Ovary (tissue), 7 donors: ENCODE measurements at regions not wholly inside any gene's neighbourhood (a gene's known extent, or its start where the extent isn't known, plus 50 kb on each side); places are given as distances from the start of the nearest gene placed in this dataset.

Source experiments
- DNase-seq, 5 donors: peaks; one replicate each; pipeline ENCODE4 v3.0.0-alpha.2; 2019 to 2020
- H3K27ac ChIP-seq, 2 donors: fragments of 200-600 bp; one replicate each; pipeline versions ENCODE4 v1.5.1 to v1.8.0; 2019 to 2022
- H3K27me3 ChIP-seq: fragments of 200-600 bp; one replicate; pipeline ENCODE4 v1.8.0; 2022
- H3K36me3 ChIP-seq: fragments of 200-600 bp; sonication (generic); one replicate; pipeline ENCODE4 v1.5.1; 2019
- H3K4me1 ChIP-seq: one replicate; pipeline ENCODE4 v1.8.1; 2013; ENCODE audit warnings: mild to moderate bottlenecking, moderate library complexity; ENCODE audit not compliant: insufficient read depth
- H3K4me3 ChIP-seq: fragments of 200-600 bp; sonication (generic); one replicate; pipeline ENCODE4 v1.5.1; 2017
- H3K9me3 ChIP-seq, 2 donors: fragments of 200-600 bp in 1 of 2; sonication (generic) in 1 of 2; one replicate each; pipeline versions ENCODE4 v1.5.1 to v1.8.1; 2013 to 2019; ENCODE audit warnings: mild to moderate bottlenecking in 1 of 2, moderate library complexity in 1 of 2
- EP300 ChIP-seq: sonication (generic); formaldehyde crosslinking; IDR thresholded peaks from one replicate; pipeline ENCODE4 v1.6.1; 2017; ENCODE audit warnings: antibody characterized with exemption
- POLR2A ChIP-seq: fragments of 450-650 bp; IDR thresholded peaks from one replicate; pipeline ENCODE4 v1.6.1; 2017; ENCODE audit warnings: antibody characterized with exemption, mild to moderate bottlenecking, moderate library complexity
- WGBS, 3 donors: extraction: QIAGEN DNeasy Blood & Tissue Kit in 1 of 3; methylation state at CpG; one replicate each; pipeline versions ENCODE4 v1.1.5 to v1.1.7; 2013 to 2017; 5-methylcytosine and 5-hydroxymethylcytosine counted together
- intact Hi-C, 4 donors: fragments of 100-400 bp; cut with DNase I; formaldehyde crosslinking; loops; one replicate each; pipeline versions ENCODE4 v1.11.0 to v1.15.1; 2022 to 2023
- TF ChIP-seq, protein P1 (sequence below), 3 donors: fragments of 450-650 bp in 2 of 3; fragments of 200-600 bp in 1 of 3; IDR thresholded peaks; one replicate each; pipeline versions ENCODE4 v1.5.1 to v1.8.0; 2016 to 2022; ENCODE audit warnings: antibody characterized with exemption in 3 of 3, mild to moderate bottlenecking in 1 of 3
- donor health status: DM: no; HTN: no; CAD: no; lungs with moderate emphysema.
- donor health status: DM: no; HTN: no; CAD: no.
- donor health status: Bipolar disorder and iron deficiency.
- donor health status: DM: no; HTN: no; CAD: no.
- donor health status: DM: yes; HTN: yes; CAD: no.

DNA sequence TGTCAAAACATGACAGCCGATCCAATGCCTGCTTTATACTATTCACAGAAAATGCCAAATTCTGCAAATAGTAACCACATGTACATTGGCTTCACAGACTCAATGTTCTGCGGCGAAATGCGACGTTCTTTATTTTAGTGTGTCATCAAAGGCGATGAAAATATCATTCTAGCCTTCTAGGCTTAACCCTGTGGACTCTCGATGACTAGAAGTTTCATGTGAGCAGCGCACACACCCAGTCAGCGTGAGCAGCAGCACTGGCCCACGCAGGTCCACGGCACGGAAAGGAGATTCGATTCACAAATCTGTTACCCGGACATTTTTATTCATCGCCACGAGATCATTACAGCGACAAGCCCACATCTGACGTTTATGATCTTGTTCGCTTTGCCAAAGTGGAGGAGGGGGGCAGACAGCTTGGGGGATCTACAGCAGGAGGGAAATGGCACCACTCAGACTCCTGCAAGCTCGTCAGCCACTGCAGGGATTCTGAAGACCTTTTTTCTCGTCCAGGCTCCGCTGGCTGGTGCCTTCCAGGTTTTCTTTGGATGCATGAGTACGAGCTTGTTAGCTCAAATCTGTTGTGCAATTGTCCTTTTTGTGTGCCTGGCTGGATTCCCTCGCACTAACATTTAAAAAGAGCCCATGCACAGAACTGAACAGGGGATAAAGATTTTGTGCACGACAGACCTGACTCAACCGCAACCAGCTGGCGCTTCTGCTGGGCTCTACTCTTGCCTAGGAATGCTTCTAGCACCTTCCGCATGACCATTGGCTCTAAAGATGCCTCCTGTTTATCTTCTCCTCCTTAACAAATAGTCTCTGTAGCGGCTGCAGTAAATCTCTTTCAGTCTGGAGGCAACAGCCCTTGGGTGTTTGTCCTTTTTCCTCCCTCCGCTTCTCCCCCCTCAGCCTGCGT, 938.4 kb downstream of the MCTP2 start:
- H3K27ac ChIP-seq, result no peak overlapping the region
- peak in 1 of 5 donors; percentile 36 for DNase-seq

DNA sequence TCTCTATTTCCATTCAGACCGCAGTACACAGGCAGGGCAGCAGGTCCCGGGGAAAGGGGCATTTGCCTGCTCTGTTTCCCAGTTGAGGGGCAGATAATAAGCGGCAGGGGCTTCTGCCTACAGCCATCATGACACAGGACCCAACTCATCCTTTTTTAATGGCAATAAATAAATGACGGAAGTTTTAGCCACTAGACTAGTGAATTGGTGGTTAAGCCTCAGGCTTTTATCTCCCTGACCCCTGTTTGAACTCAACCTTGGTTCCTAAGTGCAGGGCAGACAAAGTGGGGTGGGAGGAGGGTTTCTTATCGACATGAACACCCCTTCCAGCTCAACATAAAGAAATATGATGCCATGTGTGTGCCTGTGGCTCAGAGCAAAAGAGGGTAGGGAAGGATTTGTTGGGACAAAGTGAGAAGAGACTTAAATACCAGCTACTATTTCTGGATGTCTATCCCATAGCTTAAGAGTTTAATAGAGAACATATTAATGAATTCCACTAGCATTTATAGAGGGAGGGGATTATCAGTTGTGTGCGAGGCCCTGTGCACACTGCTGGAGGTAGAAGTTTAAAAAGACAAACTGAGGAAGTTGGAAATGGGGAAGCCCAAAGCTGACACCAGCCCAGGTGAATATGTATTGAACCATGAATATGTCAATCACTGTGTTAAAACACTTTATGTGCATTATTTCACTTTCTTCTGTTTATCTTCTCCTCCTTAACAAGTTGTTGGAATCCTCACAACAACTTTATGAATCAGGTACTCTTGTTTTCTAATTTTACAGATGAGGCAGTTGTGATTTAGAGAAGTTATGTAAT, 939.4 kb downstream of the MCTP2 start:
- no peak for DNase-seq
- no peaks in the 10 kb centered on the region for H3K27me3 ChIP-seq
- H3K27ac ChIP-seq, result no peak overlapping the region
- 63 to 70% (median 69%) methylated on average over 6 of the region's 6 CpGs for WGBS, 3 donors
- TF ChIP-seq EP300, result no peak
- no peak for TF ChIP-seq POLR2A
- TF ChIP-seq, protein P1, sequence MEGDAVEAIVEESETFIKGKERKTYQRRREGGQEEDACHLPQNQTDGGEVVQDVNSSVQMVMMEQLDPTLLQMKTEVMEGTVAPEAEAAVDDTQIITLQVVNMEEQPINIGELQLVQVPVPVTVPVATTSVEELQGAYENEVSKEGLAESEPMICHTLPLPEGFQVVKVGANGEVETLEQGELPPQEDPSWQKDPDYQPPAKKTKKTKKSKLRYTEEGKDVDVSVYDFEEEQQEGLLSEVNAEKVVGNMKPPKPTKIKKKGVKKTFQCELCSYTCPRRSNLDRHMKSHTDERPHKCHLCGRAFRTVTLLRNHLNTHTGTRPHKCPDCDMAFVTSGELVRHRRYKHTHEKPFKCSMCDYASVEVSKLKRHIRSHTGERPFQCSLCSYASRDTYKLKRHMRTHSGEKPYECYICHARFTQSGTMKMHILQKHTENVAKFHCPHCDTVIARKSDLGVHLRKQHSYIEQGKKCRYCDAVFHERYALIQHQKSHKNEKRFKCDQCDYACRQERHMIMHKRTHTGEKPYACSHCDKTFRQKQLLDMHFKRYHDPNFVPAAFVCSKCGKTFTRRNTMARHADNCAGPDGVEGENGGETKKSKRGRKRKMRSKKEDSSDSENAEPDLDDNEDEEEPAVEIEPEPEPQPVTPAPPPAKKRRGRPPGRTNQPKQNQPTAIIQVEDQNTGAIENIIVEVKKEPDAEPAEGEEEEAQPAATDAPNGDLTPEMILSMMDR (IDR thresholded peaks at IDR 0.05), result no peak
- H3K36me3 ChIP-seq, result no peaks in the 10 kb centered on the region
- H3K9me3 ChIP-seq, result no peaks in the 10 kb centered on the region
- intact Hi-C loops, result no loop called here
- peak overlapping the region; percentile 16 for H3K4me3 ChIP-seq
- H3K4me1 ChIP-seq, result no peaks in the 10 kb centered on the region

More for the DNA sequence above, 938.4 kb downstream of the MCTP2 start:
- intact Hi-C loops, result no loop called here
- Histone ChIP-seq H3K4me1 (no peaks in the 10 kb centered on the region), H3K9me3 (no peaks in the 10 kb centered on the region), H3K4me3 (peak overlapping the region; percentile 20), H3K36me3 (no peaks in the 10 kb centered on the region), H3K27me3 (no peaks in the 10 kb centered on the region)
- 69 to 86% (median 86%) methylated on average over 31 of the region's 31 CpGs for WGBS, 3 donors
- TF ChIP-seq, protein P1 (IDR thresholded peaks at IDR 0.05), result no peak
- no peak for TF ChIP-seq EP300
- TF ChIP-seq POLR2A, result no peak

DNA sequence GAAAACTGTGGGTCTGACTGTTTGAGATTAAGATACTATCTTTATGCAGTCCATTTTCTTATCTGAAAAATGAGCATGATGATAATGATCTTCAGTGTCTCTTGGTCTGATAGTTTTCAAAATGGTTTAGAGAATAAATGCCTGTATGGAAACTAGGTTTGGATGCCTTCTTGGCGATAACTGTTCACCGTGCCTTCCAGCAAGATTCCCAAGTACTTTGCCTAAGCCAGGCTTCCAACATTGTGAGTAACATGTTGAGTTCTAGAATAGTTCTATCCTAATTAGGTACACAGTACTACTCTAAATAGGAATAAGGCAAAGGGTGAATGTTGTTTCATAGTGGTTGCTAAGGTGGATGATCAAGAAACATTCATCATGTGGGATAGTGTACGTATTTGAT, 940.2 kb downstream of the MCTP2 start:
- Histone ChIP-seq H3K4me3 (no peak overlapping the region), H3K36me3 (no peaks in the 10 kb centered on the region), H3K9me3 (no peaks in the 10 kb centered on the region), H3K4me1 (no peaks in the 10 kb centered on the region), H3K27me3 (no peaks in the 10 kb centered on the region), H3K27ac (no peak overlapping the region)
- TF ChIP-seq POLR2A (no peak), EP300 (no peak)
- TF ChIP-seq, protein P1 (IDR thresholded peaks at IDR 0.05), result no peak
- 86 to 95% (median 93%) methylated on average over 3 of the region's 3 CpGs for WGBS, 3 donors
- intact Hi-C loops, result no loop called here
- no peak for DNase-seq

DNA sequence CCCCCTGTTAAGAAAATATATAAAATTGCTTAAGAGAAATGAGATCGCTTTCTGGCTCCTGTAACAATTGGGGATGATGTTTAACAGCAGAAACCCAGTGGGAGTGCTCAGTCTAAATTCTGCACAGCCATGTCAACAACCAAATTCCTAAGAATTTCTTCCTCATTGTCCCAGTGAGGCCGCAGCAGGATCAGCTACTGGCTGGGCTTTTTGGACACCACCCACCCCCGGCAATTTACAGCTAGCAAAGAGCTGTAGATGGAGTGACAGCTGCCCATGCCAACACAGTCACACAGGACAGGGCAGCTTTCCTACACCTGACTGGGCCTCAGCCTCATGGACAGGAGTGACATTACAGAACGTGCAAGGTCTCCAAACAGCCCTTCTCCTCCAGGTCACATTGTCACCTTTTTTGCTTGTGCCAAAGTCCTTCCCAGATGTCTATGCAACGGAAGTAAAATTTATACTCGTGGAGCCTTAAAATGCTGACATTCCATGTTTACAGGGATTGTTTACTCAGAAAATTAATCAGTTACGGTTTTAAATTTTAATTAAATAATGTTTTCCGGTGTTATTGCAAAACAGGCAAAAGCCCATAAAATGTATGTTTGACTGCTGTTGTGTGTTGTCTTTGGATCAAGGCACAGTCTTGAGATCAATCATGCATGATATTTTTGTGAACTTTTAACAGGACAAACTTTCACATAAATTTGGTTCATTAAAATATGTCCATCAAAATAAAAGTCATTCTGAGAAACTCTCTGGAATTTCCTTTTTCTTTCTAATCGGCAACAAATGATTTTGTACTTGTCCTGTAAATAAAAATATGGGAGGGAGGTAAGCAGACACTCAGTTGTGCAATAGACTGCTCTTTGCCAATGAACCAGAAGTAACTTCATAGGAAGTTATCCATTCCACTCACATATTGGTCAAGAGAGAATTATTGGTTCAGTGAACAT, 943.2 kb downstream of the MCTP2 start:
- TF ChIP-seq EP300 (no peak), POLR2A (no peak)
- TF ChIP-seq, protein P1 (IDR thresholded peaks at IDR 0.05), result no peak
- WGBS, 3 donors, result 45 to 55% (median 52%) methylated on average over 9 of the region's 9 CpGs
- Histone ChIP-seq H3K4me3 (no peak overlapping the region), H3K9me3 (no peaks in the 10 kb centered on the region), H3K36me3 (no peaks in the 10 kb centered on the region), H3K27me3 (no peaks in the 10 kb centered on the region), H3K4me1 (no peaks in the 10 kb centered on the region), H3K27ac (no peak overlapping the region)
- no peak for DNase-seq
- intact Hi-C loops, result no loop called here
